ENCODE measurements at regions not wholly inside any gene's neighbourhood (a gene's known extent, or its start where the extent isn't known, plus 50 kb on each side); places are given as distances from the start of the nearest gene placed in this dataset.
A peak's percentile ranks its signal among the peaks of the same experiment; 100 is the strongest.
"Not testable (repeated sequence)": the region's sequence is repeated elsewhere in the genome, so short reads cannot be mapped to it uniquely, and the experiment has no call there.

DNA sequence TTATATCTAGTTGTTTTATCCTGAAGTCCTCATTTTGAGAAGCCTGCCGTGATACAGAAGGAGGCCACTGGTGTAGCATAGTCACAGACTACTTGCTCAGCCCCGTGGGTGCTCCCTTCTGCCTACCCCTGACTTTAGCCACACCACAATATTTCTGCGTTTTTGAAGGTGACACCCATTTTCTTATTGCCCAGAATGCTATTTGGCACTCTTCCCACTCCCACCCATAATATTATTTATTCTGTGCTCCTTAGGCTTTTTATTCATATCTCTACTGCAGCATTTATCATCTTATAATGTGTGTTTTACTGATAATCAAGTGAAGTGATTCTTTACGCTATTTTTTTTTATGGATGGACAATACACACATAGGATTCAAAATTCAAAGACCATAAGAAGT is 107.3 kb downstream of the OR2B2 start:
- no peak for DNase-seq

DNA sequence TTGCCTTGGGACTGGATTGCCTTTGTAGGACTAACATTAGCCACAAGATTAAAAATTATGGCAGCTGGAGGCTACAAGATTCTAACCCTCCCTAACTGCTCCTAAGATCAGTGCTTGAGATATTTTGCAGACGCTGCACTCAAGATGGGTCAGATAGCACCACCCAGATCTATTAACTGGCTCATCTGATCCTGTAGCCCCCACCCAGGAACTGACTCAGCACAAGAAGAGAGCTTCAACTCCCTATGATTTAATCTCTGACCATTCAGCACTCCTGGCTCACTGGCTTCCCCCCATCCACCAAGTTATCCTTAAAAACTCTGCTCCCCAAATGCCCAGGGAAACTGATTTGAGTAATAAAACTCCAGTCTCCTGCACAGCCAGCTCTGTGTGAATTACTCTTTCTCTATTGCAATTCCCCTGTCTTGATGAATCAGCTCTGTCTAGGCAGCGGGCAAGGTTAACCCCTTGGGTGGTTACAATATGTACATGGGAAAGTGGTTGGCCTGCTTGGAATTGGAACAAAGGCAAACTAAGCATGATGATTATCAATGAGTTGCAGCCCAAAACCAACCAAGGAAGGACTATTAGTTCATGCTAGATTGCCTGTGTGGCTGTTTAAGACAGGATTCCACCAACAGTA is 111.3 kb downstream of the OR2B2 start:
- no peak for DNase-seq

DNA sequence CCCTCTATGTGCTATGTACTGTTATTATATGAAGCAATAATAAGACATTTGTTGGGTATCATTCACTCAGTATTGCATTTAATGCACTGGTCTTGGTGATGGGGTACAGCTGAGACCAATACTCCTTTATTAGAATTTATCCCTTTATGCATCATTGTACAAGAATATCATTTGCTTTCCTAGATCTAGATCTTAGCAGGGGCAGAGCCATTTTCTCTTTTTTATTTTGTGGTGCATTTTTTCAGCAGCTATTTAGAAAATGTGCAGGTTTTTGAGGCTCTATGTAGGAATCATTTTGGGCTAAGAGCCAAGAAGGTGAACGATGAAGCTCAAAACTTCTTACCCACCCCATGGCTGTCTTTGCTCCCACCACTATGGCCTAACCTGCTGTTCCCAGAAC is 114.2 kb downstream of the OR2B2 start:
- DNase-seq, result no peak

DNA sequence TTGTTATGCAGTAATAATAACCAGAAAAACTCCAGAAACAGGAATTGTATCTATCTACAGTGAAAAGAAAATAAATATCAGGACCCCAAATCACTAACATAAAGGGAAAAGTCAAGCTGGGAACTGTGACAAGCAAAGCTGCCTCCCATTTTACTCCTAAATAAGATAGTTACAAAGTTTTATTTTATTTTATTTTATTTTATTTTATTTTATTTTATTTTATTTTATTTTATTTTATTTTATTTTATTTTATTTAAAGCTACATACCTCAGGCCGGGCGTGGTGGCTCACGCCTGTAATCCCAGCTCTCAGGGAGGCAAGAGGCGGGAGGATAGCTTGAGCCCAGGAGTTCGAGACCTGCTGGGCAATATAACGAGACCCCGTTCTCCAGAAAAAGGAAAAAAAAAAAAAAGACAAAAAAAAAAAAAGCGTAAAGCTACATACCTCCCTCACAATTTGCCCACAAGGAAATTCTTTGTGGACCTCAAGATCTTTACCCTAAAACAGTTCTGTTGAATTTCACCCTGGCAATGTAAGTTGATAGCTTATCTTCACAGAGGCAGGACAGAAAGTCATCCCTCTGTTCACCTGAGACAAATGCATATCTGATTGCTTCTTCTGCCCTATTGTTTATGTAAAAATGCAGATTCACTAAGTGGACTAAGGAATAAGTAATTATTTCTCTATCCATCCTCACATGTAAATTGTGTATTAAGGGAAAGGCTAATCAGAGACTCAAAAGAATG is 115.3 kb downstream of the OR2B2 start:
- DNase-seq, result not testable (repeated sequence)

DNA sequence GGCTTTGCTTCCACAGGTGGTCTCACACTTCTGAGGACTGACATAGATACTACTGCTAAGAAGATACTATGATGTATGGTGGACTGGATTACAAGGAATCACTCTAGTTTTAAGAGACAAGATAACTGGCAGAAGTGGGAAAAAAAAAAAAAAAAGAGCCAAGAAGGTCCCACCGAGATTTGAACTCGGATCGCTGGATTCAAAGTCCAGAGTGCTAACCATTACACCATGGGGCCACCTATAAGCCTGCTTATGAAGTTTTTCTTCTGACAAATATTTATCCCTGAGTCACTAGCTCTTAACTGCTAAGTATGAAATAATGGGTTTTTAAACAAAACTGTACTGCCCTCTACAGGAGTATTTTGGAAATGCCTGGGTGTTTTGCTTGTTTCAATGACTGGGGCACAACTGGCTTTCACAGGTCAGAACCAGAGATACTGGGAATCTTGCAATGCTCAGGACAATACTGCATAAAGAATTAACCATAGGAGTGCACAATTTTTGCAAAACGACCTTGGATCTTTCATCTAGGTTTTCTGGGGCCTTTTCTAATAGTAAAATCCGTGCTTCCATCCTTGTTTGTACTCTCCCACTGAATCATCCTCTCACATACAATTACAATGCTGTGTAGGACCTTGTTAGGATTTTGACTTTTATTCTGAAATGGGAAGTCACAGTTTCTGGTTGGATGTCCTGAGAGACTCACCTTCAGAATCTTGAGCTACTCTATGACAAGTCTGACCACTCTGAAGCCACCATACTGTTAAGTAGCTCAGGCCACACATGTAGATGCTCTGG is 116.3 kb downstream of the OR2B2 start:
- DNase-seq, result peak; percentile 35

DNA sequence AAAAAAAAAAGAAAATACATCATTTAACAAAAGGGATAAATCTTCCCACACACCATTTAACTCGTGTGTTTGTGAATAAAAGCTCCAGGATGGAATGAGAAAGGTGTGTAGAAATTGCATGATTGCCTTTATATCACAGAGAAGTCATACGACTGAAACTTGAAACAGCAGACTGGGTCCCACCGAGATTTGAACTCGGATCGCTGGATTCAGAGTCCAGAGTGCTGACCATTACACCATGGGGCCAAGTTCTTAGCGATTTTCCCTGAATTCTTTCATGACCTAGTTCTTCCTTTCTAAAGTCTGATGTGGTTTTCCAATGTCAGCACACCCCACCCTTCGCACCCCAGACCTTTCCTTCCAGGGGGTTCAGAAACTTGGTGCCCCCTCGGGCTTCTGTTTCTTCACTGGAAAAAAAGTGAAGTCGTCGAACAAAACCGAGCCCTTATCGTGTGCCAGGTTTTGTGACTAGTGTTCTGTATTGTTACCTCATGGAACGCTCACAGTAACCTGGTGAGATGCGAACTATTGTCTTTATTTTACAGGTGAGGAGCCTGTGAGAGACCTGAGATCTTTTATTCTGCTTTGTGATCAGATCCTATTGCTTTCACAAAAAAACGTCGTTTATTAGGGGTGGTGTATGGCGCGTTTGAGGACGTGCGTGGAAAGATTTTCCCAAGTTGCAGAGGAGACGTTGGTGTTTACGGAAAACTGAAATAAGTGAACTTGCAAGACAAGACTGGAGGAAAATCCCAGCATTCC is 120.8 kb downstream of the OR2B2 start:
- no peak for DNase-seq

DNA sequence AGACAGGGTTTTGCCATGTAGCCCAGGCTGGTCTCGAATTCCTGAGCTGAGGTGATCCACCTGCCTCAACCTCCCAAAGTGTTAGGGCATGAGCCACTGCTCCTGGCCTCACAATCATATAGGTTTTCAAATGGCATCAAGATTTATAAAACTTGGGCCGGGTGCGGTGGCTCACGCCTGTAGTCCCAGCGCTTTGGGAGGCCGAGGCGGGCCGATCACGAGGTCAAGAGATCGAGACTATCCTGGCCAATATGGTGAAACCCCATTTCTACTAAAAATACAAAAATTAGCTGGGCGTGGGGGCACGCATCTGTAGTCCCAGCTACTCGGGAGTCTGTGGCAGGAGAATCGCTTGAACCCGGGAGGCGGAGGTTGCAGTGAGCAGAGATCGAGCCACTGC is 123.8 kb downstream of the OR2B2 start:
- not testable (repeated sequence) for DNase-seq

DNA sequence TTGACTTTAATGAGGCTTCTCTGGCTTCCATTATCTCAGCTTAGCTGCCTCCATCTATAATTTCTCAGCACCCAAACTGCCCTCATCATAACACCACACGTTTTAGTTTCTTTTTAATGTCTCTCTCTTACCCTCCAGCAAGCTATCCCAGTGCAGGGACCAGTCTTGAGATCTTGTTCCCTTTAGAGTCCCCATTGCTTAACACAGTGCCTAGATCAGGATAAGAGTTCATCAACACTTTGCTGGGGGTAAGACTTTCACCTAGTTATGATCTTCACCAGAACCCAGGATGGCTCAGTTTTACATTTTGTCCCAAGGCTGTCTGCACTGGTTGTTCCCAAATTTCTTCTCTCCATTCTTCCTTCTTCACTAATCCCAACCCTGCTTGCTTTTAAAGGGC is 126.1 kb downstream of the OR2B2 start:
- DNase-seq, result no peak

DNA sequence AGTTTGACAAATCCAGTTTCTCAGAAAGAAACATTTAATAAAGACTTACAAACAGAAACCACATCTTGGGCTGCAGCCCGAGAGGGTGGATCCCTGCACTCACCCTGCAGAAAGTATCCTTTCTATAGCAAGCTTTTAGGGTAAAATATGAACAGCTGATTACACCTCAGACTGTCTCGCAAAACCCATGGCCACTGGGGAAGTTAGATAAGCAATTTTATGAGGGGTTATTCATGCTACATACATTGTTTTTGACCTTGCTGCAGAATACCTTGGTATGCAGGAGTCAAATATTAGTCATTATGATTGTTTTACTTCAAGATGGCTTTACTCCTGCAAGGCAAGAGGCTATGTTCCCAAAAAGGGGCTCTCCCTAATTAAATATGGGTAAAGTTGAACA is 126.9 kb downstream of the OR2B2 start:
- DNase-seq, result no peak

DNA sequence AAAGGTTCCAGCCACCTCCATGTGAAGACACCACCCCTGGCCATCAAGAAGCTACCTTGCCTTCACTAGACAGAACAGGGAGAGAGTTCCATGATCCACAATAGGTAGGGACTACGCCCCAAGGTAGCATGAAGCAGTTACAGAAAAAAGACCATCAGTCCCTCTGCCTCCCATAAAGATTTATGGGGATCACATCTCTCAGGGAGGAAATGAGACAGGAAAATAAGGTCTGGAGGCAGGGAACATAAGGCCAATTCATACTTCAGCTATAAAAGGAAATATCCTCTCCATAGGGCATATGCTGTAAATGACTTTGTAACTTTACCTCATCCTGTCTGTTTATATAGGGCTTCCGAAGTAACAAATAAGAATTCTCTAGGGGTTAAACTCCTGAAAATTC is 129.4 kb downstream of the OR2B2 start:
- no peak for DNase-seq

DNA sequence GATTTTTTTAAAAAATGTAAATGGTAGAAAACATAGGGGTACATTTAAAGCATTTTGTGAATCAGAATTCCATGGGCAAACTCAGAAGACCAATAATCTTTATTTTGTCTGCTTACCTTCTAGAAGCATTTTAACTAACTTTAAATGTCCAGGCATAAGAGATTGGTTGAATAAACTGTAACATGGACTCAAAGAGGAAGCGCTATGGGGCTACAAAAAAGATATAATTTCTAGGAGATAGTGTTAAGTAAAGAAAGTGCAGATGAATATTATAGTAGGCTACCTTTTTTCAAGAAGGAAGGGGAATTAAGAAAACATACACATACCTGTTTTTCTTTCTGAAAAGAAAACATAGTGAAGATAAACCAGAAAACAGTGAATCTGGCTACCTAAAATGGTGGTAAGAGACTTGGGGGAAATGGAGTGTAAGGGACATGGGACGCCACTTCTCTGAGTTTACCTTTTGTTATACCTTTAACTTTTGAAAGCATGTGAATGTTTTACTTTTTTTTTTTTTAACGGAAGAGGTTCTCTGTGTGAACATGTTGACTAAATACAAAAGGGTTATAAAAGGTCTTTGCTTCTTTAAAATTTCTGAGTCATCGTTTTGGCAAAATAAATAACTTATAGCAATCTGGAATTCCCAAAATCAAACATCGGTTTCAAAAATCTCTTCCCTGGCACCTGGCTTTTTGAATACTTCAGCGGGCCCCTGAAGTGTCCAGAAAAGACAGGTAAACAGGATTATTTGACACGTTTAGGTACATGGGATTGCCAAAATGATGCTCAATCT is 133.4 kb downstream of the OR2B2 start:
- DNase-seq, result no peak

DNA sequence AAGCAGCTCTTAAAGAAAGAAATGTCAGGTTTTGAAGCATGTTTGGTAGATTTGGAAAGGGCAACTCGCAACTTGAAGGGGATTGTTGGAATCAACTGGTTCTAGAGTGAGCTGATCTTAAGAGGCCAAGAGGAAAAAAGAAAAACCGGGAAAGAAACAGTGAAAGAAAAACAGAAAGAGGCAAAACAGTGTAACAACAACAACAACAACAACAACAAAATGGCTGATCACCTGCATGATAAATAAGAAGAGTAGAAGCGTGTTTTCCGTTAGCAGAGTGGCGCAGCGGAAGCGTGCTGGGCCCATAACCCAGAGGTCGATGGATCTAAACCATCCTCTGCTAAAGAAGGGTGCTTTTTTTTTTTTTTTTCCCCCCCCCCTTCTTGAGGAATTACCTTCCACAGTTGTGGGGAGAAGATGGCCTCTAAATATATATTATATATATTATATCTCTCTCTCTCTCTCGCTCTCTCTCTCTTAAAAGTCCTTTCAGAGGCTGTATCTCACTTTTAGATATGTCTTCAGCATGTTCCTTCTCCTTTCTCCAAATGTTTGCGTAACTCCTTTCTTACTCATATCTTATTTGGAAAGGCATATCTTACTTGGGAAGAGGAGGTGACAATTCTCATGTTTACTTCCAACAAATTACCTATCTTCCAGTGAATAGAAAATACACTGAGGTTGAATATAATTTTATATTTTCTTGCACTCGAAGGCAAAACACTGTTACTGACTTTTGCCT is 134.4 kb downstream of the OR2B2 start:
- no peak for DNase-seq

DNA sequence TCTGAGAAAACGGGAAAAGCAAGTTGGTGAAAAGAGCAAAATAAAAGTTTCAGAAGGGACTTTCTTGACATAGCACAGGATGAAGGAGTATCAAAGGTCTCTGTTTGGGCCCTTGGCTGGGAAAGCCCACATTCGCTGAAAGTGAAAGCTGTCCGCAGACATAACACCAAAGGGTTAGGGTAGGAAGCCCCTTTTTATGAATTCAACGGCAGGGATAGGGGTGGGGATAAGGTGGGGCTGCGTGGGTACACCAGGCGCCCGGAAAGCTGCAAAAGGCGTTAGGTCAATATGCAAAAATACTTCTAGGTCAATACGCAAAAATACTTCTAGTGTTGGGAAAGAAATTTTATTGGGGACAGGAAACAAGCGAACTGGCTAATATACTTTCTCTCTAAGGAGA is 135.1 kb downstream of the OR2B2 start:
- DNase-seq, result no peak

DNA sequence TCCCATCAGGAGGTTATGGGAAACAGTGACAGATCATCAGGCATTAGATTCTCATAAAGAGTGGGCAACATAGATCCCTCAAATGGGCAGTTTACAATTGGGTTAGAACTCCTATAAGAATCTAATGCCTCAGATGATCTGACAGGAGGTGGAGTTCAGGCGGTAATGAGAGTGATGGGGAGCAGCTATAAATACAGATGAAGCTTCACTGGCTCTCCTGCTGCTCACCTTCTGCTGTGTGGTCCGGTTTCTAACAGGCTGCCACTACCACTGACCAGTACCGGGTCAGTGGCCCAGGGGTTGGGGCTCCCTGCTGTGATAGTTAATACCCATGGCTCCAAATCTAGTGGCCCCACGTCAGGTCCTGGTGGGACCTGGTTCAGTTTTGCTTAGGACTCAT is 135.7 kb downstream of the OR2B2 start:
- no peak for DNase-seq

DNA sequence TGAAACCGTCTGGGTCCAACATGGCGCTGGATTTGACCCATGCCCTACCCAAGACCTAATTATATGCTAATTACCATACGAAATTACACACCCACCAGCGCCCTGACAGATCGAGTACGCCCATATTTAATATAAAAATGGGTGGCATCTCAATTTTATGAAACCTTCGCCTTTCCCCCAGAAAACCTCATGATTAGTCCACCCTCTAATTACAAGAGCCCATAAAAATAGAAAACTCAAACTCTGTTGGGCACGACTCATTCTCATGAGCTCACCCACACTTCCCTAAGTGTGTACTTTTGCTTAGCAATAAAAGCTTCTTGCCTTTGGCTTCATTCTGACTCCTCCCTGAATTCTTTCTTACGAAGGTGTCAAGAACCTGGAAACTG is 136.4 kb downstream of the OR2B2 start:
- DNase-seq, result no peak

DNA sequence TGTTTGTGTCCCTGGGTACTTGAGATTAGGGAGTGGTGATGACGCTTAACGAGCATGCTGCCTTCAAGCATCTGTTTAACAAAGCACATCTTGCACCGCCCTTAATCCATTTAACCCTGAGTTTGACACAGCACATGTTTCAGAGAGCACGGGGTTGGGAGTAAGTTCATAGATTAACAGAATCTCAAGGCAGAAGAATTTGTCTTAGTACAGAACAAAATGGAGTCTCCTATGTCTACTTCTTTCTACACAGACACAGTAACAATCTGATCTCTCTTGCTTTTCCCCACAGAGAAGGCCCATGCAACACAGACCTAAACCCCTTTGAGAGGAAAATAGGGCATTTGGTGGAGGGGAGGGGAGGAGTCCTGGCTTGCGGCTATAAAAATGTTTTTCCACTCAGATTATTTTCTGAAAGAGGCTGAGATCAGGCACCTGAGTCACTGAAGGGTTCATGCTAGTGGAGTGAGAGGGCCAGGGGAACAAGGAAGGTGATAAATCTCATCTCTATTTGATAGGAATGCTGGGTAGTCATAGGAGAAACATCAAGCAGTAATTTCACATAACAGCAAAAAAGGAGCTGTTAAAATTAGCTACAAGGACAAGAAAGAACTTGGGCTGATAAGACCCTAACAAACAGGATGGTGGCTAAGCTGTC is 136.9 kb downstream of the OR2B2 start:
- not testable (repeated sequence) for DNase-seq

DNA sequence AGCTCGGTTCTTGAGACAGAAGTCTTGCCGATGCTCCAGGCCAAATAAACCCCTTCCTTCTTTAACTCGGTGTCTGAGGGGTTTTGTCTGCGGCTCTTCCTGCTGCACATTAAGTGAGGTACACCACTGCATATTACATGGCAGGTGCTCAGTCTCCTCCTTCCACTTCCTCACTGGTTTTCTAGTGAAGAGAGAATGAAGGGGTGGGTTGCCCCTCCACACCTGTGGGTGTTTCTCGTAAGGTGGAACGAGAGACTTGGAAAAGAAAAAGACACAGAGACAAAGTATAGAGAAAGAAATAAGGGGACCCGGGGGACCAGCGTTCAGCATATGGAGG is 138.0 kb downstream of the OR2B2 start:
- not testable (repeated sequence) for DNase-seq

DNA sequence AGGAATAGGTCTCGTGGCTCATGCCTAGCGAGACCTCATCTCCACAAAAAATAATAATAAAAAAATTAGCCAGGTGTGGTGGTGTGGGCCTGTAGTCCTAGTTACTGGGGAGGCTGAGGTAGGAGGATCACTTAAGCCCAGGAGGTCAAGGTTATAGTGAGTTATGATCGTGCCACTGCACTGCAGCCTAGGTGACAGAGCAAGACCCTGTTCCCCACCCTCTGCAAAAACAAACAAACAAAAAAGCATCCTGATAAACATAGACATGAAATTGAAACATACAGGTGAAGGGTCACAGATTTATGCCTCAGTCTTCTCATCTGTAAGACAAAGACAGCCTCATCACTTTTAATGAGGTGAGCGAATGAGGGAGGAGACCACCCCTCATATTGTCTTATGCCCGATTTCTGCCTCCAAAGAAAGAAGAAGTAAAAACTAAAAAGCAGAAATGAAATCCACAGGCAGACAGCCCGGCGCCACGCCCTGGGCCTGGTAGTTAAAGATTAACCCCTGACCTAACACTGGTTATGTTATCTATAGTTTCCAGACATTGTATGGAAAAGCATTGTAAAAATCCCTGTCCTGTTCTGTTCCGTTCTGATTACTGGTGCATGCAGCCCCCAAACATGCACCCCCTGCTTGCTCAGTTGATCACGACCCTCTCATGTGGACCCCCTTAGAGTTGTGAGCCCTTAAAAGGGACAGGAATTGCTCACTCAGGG is 138.5 kb downstream of the OR2B2 start:
- DNase-seq, result not testable (repeated sequence)

DNA sequence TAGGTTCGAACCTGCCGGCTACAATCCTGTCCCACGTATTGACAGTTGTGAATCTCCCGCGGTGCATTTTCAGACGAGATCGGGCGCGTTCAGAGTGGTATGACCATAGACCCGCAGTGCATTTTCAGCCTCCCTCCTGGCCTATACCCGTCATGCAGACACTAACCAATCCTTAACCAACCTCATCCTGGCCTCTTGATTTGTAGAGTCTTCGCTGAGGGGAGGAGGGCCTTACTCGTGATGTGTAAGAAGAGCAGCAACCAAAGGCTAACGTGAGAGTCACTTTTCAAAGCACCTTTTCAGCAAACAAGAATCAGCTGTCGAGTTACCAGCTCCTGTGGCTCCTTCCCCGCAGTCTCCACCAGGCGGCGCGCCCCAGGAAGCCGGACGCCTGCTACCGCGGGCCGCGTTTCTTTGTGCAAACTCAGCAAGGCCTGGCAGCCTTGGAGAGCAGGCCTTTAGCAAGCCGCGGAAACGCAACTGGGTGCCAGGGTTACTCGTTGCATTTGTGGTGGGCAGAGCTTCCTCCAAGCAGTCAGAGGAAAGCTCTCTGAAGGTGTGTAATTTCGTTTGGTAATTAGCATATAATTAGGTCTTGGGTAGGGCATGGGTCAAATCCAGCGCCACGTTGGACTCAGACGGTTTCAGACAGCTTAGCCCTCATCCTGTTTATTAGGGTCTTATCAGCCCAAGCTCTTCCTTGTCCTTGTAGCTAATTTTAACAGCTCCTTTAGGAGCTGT is 139.8 kb downstream of the OR2B2 start:
- DNase-seq, result peak; percentile 58

DNA sequence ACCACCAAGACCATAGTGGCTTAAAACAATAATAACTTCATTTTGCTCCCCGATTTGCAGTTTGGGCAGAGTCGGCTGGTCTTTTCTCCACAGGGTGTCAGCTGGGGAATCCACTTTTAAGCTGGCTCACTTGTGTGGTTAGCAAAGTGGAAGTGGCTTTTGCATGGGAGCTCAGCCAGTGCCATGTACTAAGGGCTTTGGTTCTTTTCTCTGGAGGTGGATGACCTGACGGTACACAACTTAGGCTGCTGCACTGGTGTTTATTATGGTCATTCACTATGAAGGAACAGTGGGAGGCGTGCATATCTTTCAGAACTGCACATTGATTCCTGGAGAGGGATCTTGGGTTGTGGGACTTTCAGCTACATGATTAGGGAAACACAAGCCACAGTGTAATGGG is 141.0 kb downstream of the OR2B2 start:
- DNase-seq, result no peak
